GM21381 (cell line): ENCODE measurements at regions not wholly inside any gene's neighbourhood (a gene's known extent, or its start where the extent isn't known, plus 50 kb on each side); places are given as distances from the start of the nearest gene placed in this dataset.
"Not testable (repeated sequence)": the region's sequence is repeated elsewhere in the genome, so short reads cannot be mapped to it uniquely, and the experiment has no call there.

ENCODE experiments used
- ATAC-seq: cut with Tn5 transposase; IDR thresholded peaks from one replicate; pipeline ENCODE4 v1.9.1; 2021; ENCODE audit warnings: mild to moderate bottlenecking, moderate library complexity; ENCODE audit not compliant: unreplicated experiment

DNA sequence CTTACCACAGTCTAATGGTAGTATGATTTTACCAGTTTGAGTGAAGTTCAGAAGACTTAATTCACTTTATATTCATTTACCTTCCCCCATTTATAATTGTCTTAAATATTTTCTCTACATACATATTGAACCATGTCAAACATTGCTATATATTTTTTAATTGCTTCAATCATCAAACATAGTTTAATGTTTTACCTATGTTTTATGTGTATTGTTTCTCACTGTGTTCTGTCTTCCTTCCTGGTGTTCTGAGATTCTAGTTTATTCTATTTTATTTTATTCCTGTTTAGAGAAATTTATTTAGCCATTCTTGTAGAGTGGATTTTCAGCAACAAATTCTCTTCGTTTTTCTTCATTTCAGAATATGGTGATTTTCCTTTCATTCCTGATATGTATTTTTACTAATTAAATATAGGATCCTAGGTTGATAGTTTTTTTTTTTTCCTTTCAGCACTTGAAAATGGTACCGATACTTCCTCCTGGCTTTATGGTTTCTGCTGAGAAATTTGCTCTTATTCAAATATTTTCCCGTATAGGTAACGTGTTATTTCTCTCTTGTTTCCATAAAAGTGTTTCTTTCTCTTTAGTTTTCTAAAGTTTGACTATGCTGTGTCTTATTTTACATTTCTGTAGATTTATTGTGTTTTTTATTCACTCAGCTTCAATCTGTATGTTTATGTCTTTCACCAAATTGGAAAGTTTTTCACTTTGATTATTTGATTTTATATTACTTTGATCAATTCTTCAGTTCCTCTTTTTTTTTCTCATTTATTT, 201.8 kb upstream of the AGR3 start:
- ATAC-seq = no peak

DNA sequence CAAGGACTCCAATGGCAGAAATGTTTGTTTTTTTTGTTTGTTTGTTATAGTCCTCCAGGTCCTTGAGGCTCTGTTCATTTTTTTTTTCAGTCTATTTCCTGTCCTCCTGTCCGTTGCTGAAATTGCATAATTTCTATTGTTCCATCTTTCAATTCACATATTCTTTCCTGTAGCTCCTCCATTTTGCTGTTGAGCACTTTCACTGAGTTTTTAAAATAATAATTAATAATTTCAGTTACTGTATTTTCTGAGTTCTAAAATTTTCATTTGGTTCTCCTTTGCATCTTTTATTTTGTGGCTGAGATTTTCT, 202.3 kb upstream of the AGR3 start:
- ATAC-seq = no peak

DNA sequence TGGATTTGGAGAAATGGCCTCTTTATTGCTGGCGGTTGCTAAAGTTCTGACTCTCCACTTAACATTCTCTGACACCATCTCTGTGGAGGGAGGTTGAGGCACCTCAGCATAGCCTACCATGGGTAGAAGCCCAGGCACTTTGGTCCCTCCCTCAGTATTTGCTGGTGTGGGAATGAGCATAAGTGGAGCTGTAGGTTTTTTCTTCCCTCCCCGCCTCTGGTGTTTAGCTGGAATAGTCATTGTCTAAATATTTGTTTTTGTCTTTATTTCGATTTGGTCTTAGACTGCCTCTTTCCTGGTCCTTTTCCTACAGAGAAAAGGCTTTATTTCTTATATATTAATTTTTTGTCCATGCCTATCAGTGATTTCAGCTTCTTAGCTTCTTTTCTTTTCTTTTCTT, 203.4 kb upstream of the AGR3 start:
- no peak for ATAC-seq

DNA sequence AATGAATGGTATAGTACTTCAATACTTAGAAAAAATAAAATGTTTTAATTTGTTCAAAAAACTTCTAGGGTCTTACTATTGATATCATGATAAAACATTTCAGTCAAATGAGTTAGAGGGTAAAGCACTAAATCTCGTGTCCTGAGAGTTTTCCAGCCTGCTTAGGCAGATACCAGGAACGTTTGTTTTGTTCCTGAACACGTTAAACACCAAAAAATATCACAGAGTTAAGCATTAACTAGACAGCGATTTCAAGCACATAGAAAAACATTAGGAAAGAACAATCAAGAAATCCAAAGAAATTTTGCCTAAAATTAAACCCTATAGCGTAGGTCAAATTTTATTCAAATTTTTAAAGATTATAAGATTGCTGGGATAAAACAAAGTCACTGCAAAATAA, 204.6 kb upstream of the AGR3 start:
- no peak for ATAC-seq

DNA sequence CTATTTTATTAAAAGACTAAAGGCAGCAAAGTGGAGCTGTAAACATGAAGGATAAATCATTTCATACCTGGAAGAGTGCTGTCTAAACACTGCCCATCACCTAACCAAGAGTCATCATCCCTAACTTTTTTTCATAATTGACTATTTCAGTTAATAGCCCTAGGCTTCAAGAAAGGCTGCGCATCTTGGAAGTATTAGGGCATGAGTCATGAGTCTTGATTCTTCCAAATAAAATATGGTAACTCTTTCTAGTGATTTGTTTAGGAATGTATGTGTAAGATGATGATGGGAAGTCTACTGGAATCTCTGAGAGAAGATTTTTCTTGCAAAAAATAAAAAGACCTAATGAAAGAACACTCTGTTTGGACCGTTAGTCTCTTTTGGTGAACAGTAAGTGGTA, 207.7 kb upstream of the AHR start:
- ATAC-seq = no peak

DNA sequence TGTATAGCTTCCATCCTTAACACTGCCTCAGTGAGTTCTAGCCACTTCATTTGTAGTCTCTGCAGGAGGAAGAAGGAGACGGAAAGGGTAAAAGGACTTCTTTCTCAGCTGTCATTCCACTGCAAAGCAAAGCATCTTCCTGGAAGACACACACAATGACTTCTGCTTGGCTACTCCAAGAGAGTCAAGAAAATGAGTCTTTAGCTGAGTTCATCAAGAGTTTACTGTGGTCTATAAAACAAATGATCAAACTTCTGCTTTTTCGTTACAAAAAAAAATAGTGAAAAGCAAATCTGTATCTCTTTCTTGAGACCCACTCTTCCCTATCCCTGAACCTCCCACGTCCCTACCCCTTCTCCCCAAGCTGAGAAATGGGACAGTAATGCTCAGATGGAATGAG, 205.0 kb upstream of the AHR start:
- ATAC-seq = no peak

DNA sequence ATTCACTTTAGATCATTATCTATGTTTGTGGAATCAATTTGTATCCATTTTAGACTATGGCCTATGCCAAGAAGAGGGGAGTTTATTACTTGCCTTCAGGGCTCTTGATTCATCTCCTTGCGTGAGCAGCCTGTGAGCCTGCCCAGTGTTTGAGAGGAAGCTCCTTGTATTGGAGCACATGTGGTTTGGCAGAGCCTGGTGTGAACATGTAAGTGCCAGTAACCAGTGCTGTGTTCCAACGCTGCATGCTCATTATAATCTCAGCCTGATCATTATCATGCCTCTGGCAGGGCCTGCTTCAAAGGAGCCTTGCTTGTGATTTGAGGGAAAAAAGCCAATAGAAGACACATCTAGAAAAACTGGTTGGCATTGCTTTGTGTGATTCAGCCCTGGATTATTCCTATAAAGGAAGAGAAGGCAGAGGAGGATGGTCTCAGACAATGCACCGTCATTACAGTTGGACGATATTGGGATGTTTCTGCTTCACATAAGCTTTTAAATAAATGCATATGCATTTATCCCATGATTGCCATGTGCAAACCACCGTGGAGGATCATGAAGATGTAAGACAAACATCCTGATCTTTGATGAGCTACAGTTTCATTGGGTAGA, 203.4 kb upstream of the AHR start:
- ATAC-seq = no peak

DNA sequence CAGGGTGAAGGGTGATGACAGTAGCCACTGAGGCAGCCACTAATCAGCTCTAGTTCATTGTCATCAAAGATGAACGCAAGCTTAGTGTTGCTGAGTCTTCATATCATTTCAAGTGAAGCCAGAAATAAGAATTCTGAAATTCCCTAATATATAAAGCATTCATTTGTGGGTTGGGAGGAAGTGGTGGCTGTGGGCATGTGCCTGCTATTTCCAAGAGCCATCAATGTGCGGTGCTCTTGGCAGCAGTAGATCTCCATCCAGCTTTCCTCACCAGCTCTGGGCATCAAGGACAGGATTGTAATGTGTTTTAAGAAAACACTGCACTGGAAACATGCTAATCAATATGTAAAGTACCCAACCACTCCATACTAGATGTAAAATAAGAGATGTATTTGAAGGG, 202.5 kb upstream of the AHR start:
- ATAC-seq = no peak

DNA sequence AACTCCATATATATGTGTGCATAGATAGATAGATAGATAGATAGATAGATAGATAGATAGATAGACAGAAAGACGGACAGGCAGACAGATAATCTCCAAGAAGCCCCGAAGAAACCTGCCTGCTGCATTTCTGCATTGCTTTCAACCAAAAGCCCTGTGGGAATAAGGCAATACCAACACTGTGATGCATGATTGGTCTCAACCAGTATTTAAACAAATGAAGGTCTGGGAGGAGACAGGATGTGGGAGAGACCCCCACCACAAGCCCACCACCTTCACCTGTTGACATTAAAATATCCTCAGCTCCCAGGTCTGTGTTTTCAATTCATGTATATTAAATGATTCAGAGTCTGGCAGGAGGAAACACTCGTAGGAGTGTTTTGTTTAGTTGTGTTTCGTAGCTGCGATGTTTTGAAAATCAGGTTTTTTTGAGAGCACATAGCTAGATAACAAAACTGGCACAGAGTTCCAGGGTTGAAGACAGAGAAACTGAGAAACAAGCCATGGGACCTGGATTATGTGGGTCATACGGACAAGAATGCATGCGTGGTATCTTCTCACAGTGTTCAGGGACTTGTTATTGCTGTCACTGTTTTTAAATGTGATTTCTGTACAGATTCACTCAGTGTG, 200.7 kb upstream of the AHR start:
- no peak for ATAC-seq

DNA sequence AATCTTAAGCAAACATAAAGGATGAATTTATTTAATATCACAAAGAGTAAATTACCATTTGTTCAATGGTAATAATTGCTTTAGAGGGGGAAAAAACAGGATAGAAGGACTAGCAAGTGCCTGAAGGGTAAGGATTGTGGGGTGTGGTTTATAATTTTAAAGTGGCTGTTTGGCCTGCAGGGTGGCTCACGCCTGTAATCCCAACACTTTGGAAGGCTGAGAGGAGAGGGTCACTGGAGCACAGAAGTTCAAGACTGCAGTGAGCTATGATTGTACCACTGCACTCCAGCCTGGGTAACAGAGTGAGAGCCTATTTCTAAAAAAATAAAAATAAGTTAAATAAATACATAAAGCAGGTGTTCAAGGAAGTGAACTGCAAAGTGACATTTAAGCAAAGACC, 199.9 kb upstream of the AHR start:
- no peak for ATAC-seq

DNA sequence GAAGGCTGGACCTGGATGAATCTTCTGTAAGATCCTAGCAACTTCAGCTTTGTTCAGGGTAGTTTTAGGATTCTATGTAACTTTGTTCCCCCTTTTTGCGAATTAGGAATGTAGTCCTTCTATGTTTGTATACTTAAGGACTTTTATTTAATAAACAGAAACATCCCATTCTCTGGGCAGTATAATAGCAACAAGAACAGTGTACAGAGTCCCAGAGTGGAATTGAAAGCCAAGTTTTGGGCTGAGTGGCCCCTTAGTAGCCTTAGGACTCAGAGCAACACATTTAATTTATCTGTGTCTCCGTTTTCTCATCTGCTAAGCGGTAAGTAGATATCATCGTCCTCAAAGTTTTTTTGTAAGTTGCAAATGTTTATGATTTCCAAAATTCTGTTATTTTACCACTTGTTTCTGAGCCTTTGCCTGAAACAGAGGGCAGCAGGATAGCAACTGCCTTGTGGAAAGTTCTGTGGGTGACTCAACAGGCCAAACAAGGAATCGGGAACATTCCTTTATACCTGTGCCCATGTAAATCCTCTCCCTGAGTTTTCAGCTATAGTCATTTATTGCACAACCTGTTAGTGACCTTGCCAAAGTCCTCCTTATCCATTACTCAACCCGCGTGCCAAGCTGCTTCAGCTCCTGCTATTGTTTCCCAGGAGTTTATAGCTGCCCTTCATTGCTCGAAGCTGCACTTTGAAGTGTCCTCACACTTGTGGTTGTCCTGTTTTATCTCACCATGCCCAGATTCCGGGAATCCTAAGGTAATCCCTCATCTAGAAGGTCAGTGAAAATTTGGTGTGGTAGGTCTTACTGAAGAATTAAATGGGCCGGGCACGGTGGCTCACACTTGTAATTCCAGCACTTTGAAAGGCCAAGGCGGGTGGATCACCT, 199.1 kb upstream of the AHR start:
- ATAC-seq = no peak

DNA sequence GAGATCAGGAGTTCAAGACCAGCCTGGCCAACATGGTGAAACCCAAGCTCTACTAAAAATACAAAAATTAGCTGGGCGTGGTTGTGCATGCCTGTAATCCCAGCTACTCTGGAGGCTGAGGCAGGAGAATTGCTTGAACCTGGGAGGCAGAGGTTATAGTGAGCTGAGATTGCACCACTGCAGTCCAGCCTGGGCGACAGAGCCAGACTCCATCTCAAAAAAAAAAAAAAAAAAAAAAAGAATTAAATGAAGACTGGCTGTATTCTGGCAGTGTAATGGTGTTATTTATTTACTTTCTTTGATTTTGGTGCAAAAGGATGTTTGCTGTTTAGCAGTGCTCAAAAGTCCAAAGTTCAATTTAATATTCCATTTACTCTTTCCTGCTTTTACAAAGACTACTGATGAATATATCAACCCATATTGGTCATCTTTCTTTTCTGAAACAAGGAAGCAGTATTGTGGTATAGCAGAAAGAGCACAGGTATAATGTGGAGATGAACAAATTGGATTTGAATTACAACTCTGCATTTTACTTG, 198.4 kb upstream of the AHR start:
- not testable (repeated sequence) for ATAC-seq

DNA sequence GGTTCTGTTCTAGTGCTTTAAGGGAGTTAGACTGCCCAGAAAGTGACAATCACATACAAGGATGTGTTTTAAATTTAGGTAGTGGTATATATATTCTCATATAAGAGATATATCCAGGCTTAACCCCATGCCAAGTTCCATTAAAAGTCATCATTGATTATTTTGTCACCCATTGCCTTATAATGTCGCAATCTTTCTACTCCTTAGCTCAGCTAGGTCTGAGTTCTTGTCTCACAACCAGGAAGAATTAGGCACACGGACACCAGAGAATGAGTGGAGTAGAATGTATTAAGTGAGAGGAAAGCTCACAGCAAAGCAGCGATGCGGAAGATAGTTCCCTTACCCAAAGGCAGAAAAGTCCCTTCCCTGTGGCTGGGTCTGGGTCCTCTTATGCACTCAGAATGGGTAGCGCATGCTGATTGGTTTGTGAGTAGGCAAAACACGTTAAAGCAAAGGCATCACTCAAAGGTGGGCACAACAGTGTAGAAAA, 197.2 kb upstream of the AHR start:
- no peak for ATAC-seq

DNA sequence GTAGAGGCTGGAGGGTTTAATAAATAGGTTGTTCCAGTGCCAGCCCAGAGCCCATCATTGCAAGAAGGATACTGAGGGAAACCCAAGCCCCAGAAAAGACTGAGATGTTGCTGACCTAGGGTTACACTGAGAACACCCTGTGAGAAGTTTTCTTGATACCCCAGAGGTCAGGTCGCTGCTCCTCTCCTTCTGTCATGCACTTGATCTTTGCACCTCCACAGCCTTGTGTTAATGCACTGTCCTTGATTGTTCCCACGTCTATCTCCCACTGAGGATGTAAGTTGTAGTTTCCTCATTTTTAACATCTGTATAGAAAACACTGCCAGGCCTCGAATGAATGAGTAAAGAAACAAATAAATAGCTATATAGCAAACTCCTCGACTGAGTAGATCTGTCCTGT, 195.3 kb upstream of the AHR start:
- ATAC-seq = no peak

DNA sequence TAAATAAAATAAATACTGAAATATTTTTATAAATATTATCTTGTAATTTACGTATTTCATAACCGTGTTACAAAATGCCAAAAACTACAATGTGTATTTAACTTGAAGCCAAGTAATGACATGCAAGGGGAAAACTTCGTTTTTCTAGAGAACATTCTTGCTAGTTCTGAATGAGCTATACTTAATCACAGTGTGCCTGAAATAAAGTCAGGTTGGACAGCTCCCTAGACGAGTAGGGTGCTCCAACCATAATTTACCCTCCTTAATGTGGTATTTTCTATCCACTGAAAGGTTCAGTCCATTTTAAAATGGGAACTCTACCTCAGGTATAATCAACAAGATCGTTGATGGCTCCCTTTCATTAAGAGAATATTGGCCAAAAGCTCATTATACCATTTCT, 194.5 kb upstream of the AHR start:
- ATAC-seq = no peak

DNA sequence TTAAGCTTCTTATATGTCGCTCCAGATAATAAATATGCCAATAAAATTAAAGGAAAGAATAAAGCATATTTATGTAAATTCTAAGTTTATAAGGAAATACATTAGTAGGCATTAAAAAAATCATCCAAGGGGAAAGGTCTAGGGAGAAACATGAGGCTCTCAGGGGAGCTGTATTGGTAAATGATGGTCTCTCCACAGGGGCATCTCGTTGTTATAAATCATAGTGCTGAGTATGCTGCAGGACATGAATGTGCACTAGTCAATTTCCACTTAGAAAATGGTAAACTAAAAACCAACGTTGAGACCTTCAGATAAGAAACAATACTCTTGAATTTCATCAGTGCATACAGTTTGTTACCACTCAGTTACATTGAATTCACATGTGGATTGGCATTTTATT, 194.0 kb upstream of the AHR start:
- ATAC-seq = no peak

DNA sequence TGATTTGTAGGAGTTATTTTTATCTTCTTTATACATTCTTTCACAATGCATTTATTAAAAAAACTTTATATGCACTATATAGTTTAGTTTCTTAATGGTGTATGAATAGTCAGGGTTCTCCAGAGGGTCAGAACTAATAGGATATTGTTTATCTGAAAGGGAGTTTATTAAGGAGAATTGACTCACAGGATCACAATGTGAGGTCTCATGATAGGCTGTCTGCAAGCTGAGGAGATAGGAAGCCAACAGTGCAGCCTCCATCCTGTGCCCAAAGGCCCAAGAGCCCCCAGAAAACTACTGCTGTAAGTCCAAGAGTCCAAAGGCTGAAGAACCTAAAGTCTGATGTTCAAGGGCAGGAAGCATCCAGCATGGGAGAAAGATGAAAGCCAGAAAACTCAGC, 192.8 kb upstream of the AHR start:
- ATAC-seq = no peak

DNA sequence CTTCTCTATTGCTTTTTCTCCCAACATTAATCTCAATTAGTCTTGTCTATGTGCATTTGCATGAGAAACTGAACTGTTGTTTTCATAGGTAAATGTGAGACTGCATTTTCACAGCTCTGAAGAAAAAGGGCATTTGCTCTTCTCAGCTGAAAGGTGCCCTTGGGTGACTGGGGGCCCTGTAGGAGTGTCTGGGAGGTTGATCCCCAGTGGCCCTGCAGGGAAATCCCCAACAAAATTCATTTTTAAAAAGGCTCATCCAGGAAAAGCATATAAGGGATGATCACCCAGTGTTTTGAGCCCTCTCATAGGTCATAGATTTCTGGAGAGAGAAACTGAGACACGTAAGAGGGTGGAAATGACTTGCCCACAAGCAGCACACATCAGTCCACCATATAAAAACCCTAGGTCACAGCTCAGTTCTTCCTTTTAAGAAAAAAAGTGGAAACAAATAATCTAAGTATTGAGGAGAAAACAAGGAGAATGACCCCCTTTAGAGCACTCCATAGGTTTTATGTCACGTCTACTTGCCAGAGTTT, 190.3 kb upstream of the AHR start:
- ATAC-seq = no peak

DNA sequence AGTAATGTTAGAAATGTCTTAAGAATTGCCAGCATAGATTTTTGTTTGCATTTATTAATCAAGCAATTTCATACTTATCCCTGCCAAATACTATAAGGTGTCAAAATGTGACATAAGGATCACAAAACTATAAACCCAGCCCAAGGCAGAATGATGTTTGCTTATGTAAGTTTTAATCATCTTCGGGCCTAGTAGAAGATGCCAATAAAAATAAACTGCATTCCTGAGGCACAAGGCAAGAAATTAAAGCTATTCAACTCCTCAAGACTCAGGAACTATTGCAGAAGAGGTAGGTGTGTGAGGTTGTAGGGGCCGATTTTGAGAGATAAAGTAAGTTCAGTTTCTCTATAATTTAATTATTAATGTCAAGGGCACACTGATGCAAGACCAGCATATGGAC, 189.4 kb upstream of the AHR start:
- ATAC-seq = no peak

DNA sequence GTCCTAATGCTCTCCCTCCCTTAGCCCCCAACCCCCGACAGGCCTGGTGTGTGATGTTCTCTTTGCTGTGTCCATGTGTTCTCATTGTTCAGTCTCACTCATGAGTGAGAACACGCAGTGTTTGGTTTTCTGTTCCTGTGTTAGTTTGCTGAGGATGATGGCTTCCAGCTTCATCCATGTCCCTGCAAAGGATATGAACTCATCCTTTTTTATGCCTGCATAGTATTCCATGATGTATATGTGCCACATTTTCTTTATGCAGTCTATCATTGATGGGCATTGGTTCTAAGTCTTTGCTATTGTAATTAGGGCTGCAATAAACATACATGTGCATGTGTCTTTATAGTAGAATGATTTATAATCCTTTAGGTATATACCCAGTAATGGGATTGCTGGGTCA, 184.7 kb upstream of the AHR start:
- not testable (repeated sequence) for ATAC-seq

DNA sequence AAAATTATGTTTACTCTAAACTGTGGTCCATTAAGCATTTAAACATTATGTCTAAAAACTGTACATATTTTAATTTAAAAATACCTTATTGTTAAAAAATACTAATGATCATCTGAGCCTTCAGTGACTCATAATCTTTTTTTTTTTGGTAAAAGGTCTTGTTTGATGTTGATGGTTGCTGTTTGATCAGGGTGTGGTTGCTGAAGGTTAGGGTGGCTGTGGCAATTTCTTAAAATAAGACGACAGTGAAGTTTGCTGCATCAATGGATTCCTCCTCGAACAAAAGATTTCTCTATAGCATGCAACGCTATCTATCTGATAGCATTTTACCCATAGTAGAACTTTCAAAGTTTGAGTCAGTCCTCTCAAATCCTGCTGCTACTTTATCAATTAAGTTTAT, 180.0 kb upstream of the AHR start:
- no peak for ATAC-seq
